ENCODE measurements at regions not wholly inside any gene's neighbourhood (a gene's known extent, or its start where the extent isn't known, plus 50 kb on each side); places are given as distances from the start of the nearest gene placed in this dataset.

DNA sequence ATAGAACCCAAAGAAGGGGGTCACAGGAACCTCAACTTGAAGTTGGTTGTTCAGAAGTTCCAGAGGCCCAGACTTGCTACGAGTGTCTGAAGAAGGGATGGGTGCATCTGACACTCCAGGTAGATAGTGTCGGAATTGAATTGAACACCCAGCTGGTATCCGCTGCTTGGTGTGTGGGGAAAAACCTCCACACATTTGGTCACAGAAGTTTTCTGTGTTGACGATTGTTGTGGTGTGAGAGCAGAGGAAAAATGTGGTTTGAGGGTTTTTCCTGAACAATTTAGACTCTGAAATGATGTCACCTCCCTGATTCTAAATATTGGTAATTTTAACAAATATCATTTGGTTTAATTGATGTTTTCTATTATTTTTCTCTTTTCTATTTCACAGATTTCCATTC is 218.8 kb upstream of the CTNNB1 start:
- DNase-seq: no peak

DNA sequence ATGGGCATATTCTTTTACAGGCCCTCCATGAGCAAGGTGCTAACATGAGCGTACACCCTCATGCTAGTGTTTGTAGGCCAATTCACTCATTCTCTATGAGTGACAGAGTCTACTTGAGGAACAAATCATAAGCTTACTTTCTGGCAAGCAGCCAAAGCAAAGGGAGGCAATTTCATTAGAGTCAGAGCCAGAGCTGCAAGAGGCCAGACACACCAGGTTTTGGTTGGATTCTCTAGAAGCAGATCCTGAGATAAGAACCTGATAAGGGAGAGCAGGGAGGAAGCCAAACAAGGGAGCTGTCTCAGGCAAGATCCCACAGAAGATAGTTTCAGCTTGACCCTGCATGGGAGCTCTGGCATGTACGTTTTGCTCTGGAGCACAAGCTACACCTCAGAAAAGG is 214.1 kb upstream of the CTNNB1 start:
- no peak for DNase-seq

DNA sequence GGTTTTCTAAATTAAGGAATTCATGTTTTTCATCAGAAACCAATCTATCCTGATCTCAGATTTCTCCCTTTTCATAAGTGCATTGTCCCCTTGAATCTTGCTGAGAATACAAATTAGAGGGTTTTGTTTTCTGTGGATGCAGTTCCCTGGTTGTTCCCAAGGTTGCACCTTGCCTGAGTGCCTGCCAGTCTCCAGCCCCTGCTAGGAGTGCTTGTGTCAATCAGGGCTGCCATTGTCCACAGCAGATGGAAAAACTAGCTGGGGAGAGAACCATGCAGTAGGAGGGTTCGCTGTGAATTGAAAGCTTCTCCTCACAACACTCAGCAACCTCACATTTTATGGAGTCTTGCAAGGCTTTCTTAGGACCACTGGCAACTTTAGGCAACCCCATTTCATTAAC is 210.8 kb upstream of the CTNNB1 start:
- DNase-seq: no peak

DNA sequence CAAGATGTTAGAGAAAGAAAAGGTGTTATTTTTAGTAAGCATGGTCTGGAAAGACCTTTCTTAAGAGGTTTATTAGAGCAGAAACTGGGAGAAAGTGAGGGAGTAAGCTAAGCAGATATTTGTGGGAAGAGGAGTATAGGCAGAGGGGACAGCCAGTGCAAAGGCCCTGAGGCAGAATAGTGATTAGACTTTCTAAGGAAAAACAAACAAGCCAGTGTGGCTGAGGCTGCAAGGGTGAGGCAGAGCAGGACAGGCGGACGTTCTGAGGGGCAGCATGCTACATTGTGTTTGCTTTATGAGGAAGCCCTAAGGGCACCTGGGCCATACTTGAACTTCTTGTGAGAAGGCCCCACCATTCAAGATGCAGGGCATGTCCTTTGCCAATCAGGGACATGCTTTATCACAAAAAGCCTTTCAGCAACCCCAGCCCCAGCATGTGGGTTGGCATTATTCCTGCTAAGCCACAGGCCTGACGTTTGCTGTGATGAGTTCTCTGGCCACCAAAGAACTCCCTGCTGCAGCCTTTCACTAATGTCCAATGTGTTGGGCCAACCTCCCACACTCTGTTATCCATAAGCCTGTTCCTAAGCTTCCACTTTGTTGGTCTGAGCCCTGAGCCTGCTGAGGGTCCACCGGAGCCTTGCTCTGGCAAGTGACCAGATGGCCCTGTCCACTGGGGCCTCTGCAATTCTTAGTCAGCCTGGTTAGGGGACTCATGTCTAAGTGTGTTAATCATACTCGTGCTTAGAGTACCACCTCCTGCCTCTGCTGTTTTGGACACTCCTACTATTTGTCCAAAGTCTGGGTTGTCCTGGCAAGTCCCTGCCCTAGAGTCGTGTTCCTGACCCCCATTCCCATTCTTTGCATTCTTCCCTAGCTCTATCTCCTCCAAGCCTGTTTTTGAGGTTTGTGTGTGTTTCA is 209.9 kb upstream of the CTNNB1 start:
- no peak for DNase-seq

DNA sequence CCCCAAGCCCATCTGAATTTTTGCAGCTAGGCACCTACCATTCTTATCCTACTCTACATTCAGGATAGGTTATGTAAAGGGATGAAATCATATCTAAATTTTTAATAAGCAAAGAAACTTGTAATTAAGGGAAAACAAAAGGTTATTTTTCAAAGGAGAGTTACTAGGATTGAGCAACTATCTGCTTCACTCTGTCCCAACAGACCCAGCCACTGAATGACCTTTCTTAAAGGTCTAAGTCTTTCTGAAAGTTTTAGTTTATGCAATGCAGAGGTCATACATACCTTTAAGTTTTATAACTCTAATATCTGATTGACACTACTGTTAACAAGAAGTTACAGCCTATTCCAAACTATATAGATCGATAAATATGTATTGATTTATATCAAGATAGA is 209.2 kb upstream of the CTNNB1 start:
- DNase-seq: no peak

DNA sequence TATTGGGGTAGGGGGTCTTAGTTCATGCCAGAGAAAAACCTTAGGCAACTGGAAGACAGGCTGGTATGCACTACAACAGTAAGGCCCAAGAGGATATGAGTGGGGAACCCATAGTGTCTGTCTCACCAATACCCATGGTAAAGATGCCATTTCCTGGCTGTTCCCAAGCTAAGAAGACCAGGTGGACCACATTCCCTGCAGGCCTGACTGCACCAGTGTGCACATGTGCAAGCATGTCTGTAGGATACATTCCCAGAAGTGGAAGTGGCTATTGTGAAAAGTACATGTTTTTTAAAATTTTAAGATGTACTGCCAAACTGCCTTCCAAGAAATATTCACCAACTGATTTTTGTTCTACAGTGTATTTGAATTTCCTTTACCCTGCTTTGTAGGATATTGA is 207.3 kb upstream of the CTNNB1 start:
- no peak for DNase-seq

DNA sequence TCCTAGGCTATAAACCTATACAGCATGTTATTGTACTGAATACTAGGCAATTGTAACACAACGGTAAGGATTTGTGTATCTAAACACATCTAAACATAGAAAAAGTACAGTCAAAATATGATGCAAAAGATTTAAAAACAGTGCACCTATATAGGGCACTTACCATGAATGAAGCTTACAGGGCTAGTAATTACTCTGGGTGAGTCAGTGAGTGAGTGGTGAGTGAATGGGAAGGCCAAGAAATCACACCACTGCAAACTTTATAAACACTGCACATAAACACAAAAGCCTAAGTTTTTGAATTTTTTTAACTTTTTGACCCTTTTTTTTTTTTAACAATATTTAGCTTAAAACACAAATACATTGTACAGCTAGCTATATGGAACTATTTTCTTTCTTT is 204.7 kb upstream of the CTNNB1 start:
- DNase-seq: no peak

DNA sequence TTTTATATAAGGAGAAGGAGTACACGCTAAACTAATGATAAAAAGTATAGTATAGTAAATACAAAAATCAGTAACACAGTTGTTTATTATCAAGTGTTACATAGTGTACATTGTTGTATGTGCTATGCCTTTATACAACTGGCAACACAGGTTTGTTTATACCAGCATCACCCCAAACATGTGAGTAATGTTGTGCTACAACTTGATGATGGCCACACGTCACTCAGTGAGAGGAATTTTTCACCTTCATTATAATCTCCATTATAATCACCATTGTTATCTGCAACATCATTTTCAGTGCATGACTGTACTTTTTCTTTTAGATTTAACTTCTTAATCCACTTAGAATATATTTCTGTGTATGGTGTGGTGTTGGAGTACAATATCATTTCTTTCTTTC is 204.0 kb upstream of the CTNNB1 start:
- no peak for DNase-seq

DNA sequence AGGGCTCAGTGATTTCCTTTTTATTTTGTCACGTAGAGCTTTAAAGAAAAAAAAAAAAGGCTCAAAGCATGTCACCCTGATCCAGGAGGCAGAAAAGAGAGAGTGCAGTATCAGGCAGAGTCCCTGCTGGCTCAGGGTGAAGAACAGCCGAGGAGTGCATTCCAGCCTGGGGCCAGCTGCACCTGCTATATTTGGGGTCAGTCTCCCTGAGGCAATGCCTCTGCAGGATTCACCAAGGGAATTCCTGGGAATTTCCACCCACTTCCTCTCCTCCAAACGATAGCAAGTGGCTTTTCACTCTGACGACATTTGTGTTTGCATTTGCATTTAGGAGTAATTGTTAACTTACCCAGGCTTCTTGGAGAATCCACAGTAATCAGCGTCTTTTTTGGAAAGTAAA is 202.9 kb upstream of the CTNNB1 start:
- DNase-seq: no peak

DNA sequence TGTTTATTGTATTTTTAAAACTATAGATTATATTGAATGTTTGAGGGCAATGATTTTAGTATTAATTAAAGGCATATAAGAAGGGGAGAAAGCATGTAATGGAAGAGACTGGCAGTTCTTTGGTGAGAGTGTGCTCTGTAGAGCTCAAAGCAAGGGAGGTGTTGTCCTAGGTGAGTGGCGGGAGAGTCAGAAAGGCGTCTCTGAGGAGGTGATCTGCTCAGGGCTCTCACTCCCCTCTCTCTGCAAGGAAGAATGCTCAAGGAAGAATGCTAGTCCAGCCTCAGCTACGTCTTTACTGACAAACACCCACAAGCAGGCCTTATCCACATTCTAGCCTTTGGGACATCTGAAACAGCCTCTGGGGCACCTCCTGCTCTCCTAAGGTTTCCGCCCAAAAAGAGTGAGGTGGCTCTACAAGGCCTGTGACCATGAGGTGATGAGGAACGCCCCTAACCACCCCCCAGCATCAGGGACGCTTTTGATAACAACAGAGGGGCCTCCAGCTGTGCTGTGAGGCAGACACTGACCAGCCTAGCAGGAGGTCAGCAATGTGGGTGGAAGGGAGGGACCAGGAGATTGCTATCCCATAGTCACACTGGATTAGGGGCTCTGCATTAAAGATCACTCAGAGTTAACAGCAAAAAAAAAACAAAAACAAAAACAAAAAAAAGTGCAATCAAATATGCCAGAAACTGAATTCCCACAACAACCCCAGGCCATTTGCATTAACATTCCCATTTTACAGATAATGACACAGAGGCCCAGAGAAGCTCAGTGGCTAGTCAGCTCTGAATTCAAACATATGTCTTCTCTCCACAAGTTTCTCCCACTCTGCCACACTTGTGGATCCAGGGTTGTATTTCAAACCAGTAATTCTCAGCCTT is 202.2 kb upstream of the CTNNB1 start:
- DNase-seq: no peak

DNA sequence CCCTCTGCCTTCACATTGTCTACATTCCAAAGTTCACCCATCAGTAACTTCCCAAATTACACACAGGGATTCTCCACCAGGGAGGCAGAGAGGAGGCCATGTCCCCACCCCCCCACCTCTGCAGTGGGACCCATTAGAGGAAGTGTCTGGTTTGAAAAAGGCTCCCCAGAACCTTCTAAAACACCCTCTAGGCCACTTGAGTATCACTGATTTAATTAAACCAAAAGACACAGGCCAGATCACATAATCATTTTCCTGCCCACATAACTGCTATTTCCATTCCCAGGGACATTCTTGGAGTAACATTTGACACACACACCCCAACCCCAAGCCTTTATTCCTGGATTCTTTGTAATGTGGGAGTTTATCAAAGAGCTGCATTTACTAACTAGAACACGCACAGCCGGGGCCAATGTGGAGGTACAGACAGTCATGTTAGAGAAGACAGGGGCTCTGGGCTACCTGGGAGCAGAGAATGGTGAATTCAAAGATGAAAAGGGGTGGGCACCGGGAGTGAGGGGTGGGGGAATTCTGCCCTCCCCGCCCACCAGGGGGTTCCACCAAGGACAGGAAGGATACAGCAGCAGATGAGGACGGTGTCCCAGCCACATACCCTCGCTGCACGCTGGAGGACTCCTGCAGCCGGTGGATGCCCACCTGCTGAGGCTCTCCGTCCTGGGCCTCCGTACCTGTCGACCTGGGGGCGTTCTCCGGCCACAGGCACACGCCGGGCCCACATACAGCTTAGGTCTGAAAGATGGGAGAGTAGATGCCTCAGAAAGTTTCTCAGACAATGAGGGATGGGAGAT is 201.4 kb upstream of the CTNNB1 start:
- no peak for DNase-seq

DNA sequence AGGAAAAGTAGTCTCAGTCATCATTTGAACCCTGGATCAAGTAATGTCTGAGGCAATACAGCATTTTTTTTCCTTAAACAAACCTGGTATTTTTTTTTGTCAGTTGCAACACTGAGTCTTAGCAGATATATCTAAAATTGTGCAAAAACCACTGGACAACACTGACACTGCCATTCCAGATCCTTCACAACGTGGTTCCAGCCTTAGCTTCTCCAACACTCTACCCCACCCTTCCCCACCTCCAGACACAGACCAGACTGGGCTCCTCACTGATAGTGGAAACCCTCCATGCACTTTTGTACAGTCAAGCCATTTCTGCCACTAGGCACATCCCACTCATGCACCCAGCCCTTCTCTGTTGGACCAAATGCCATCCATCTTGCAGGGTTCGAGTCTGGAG is 199.6 kb upstream of the CTNNB1 start:
- DNase-seq: no peak

DNA sequence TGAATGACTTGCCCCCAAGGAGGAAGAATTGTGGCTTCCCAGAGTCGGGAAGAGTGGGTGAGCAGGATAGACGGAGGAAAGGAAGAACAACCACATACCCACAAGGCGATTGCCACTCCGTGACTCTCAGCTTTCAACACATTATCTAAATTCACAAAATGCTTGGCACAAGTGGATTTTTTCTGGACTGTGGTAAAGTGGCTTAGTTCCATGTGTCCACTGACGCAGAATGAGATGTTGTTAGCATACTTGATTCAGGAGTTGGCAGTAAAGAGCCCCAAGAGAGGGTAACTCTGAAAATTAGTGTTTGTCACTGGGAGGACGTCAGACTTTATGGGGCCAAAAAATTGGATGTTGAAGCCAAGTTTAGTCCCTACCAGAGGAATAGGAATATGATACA is 198.8 kb upstream of the CTNNB1 start:
- no peak for DNase-seq

DNA sequence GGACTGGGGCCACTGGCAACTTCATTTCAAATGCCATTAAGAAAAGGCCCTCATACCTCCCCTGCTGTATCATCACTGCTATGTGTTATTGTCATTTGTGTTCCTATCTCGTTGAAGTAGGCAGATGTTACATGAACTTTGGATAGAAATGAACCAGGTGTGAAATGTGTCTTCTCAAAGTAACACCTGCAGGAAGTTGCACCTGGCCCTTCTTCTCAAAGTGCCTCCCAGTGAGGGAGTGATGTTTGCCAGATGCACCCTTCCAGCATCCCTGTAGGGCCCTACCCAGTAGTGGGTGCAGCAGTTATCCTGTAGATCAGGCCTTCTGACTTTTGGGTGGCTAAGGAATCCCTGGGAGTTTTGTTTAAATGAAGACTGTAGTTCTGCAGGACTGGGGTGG is 197.7 kb upstream of the CTNNB1 start:
- DNase-seq: no peak

DNA sequence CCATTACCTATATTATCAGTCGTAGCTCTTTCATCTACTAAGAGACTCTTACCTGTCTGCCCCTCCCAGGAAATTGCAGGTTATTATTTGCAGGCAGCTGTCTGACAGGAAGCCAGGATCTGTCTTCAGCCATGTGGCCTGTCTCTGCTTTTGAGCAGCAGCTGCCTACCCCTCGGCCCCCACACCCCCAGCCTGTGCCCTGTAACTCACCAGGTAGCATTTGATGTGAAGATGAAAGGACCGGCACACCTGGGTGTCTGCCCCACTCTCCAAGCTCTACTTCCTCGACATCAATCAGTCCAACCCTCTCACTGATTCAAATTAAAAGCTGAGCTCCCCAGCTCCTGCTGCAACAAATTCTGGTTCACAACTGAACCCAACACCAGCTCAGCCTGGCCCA is 197.2 kb upstream of the CTNNB1 start:
- DNase-seq: no peak

DNA sequence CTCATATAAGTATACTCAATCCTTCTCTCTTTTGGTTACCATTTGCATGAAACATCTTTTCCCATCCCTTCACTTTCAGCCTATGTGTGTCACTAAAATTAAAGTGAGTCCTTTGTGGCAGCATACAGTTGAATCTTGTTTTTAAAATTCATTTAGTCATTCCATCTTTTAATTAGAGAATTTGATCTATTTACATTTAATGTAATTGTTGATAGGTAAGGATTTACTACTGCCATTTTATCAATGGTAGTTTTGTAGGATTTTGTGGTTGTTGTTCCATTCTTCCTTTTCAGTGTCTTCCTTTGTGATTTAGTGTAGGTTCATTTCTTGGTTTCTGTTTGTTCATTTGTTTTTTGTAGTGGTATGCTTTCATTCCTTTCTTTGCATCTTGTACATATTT is 191.9 kb upstream of the CTNNB1 start:
- no peak for DNase-seq

DNA sequence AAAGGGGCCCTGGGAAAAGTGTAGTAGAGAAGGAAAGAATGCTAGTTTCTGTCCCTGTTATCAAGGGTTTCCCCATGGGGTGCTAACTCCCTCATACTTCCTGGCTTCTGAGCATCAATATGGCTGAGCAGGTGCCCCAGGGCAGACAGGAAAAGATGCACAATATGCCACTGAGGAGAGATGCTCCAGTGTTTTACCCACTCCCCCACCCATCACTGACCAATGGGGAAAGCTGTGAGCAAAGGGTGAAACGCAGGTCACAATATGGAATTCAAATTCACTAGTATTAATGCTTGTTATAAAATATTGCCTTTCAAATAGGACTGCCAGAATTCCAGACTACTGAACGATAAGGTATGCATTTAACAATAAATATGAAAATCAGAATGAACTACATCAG is 187.5 kb upstream of the CTNNB1 start:
- no peak for DNase-seq

DNA sequence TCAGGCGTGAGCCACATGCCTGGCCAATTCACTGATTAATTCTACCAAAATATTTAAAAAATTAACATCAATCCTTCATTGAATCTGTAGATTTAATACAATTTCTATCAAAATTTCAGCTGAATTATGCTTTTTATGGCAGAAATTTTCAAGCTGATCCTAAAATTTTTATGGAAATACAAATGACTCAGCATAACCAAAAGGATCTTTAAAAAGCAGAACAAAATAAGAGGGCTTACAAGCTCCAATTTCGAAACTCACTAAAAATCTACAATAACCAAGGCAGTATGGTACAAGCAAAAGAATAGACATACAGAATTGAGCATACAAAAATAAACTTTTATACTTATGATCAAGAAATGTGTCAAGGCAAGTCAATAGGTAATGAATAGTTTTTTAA is 180.4 kb upstream of the CTNNB1 start:
- no peak for DNase-seq

DNA sequence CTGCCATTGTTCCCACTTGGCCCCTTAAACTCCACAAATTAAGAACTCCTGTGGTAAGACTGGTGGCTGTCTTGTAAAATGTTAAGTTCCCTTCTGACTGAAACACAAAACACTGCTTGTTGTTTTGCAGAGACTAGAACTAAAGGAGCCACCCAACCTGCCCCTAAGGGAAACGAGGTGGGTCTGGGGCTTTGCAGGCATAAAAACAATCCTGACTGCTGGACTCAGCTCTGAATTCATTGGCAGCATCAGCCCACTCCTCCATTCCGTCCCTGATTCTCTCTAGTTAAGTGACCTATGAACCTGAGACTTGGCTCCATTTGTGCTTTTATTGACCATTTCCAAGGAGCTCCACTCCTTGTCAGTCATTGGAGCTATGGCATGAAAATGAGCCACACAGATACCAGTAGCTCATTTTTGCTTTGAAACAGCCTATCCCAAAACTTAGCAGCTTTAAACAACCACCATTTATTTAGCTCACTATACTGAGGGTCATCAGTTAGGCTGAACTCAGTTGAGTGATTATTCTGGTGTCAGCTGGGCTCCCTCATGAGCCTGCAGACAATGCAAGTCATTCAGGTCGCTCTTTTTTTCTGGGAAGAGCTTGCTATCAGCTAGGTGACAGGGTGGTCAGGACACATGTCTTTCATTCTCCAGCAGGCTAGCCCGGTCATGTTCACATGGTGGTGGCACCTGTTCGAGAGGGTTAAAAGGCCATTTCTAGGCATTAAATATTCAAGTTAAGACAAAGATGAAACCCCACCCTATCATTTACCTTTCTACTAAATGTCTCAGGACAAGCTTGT is 175.1 kb upstream of the CTNNB1 start:
- no peak for DNase-seq

DNA sequence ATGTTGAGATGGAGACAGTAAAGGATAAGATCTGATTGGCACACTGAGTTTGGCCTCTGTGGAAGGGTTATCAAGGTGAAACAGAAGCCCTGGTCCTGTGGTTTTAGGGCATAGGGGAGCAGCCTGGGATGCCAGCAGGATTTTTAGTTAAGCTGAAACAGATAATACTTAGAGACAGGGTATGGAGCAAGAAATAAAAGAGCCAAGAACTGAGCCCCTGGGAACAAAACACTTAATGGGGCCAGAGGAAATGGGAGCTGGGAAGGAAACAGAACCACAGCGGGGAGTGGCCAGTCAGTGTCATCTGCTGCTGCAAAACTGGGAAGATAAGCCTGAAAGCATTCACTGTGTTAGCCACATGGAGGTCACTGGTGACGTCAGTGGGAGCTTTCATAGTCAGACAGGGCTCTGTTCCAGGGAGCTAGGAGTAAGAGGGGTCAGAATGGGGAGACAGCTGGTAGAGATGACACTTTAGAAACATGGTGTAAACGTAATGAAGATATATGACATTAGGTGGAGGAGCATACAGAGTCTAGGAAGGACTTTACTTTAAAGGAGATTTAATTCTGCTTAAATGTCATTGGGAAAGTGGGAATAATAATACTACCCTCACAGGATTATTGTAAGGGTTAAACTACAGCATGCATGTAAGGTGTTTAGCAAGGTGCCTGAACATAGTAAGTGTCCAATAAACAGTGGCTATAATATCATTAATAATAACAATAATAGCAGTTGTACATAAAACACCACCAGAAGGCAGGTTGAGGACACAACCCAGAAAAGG is 172.7 kb upstream of the CTNNB1 start:
- DNase-seq: peak in 25 of 58 donors; percentile 1 to 58 (median 17)

Measured in anterior cingulate cortex (tissue), 58 donors.